ENCODE measurements at regions not wholly inside any gene's neighbourhood (a gene's known extent, or its start where the extent isn't known, plus 50 kb on each side); places are given as distances from the start of the nearest gene placed in this dataset.

DNA sequence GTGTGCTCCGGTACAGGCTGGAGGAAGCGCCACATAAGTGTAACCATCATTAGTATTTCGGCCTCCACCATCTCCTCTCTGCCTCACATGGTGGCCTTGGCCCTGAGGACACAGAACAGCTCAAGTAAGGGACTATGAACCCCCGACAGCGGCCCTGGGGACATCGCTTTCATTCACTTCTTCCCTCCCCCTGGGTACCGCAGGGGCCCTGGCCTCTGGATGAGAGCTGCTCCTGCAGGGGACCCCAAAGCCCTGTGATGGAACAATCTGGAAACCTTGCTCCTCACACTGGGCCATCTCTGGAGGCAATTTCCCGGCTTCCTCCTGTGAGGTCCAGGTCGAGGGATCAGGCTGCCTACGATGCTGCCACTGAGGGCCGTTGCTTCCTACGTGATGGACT lies 565.5 kb downstream of the BRD1 start:
- BruUV-seq (replicated peaks), result no TSS peak
- Histone ChIP-seq H3K79me2 (ENCODE audit: insufficient read depth, low read length) (no peaks in the 10 kb centered on the region), H3K36me3 (replicated peaks in 1 of 2; ENCODE audit: control insufficient read depth in 1 of 2, insufficient read depth in 2 of 2, low read length in 2 of 2) (no peaks in the 10 kb centered on the region), H3K4me1 (ENCODE audit: insufficient read depth, low read length) (no peaks in the 10 kb centered on the region), H2AFZ (ENCODE audit: low read length) (no peak overlapping the region), H3K27me3 (ENCODE audit: control insufficient read depth in 1 of 2, insufficient read depth in 2 of 2, low read length in 2 of 2) (peaks cover 2 to 46% of the 10 kb centered on the region in 2 experiments), H3K9me3 (ENCODE audit: low read length) (no peaks in the 10 kb centered on the region), H4K20me1 (ENCODE audit: insufficient read depth, low read length) (no peaks in the 10 kb centered on the region), H3K27ac (ENCODE audit: extremely low read length, insufficient read depth, low read length) (no peak overlapping the region), H3K4me3 (replicated peaks in 1 of 3; ENCODE audit: insufficient read depth in 1 of 3, low read depth in 2 of 3, low read length in 3 of 3) (no peak overlapping the region), H3K4me2 (ENCODE audit: low read depth, low read length) (no peak overlapping the region), H3K9ac (ENCODE audit: insufficient read depth, low read depth, low read length) (no peak overlapping the region)
- 20% methylated on average over 12 of the region's 12 CpGs for WGBS (ENCODE audit: low lambda C conversion rate)
- in situ Hi-C loops (cut with HindIII; ENCODE audit: extremely low pct_ligation_motif_present, low pct_unique_long_range_greater_than_20kb), result no loop called here
- POLR2A ChIA-PET, result no interaction called here
- ATAC-seq (no peak), FAIRE-seq (no peak), DNase-seq (ENCODE audit: low spot score) (no peak)
- intact Hi-C loops (cut with micrococcal nuclease; ENCODE audit: unreplicated experiment), result no loop called here
- CTCF ChIA-PET (ENCODE audit: low intra/inter-chr PET ratio, low total read pairs), result no interaction called here
- TF ChIP-seq ZIK1 (CRISPR knock-in tag; IDR thresholded peaks at IDR 0.05; ENCODE audit: borderline replicate concordance, low read depth), result no peak
- TF ChIP-seq ZNF576 (CRISPR knock-in tag; IDR thresholded peaks at IDR 0.05), result no peak
- no peak for TF ChIP-seq HES4 (CRISPR knock-in tag; IDR thresholded peaks at IDR 0.05; ENCODE audit: borderline replicate concordance)
- no peak for TF ChIP-seq TEAD3 (CRISPR knock-in tag; optimal IDR thresholded peaks at IDR 0.05; ENCODE audit: borderline replicate concordance)
- TF ChIP-seq ZNF430 (CRISPR knock-in tag; IDR thresholded peaks at IDR 0.05), result no peak
- TF ChIP-seq UBTF (CRISPR knock-in tag; IDR thresholded peaks at IDR 0.05), result no peak
- no peak for TF ChIP-seq HNRNPH1 (optimal IDR thresholded peaks at IDR 0.05; ENCODE audit: low read depth, low read length)
- no peak for TF ChIP-seq RORA (CRISPR knock-in tag; IDR thresholded peaks at IDR 0.05)
- TF ChIP-seq MTF2 (CRISPR knock-in tag; IDR thresholded peaks at IDR 0.05; ENCODE audit: borderline replicate concordance), result no peak
- no peak for TF ChIP-seq ZNF790 (CRISPR knock-in tag; IDR thresholded peaks at IDR 0.05; ENCODE audit: borderline replicate concordance)
- TF ChIP-seq, protein P1, sequence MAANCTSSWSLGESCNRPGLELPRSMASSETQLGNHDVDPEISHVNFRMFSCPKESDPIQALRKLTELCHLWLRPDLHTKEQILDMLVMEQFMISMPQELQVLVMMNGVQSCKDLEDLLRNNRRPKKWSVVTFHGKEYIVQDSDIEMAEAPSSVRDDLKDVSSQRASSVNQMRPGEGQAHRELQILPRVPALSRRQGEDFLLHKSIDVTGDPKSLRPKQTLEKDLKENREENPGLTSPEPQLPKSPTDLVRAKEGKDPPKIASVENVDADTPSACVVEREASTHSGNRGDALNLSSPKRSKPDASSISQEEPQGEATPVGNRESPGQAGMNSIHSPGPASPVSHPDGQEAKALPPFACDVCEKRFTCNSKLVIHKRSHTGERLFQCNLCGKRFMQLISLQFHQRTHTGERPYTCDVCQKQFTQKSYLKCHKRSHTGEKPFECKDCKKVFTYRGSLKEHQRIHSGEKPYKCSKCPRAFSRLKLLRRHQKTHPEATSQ (CRISPR knock-in tag; IDR thresholded peaks at IDR 0.05; ENCODE audit: borderline replicate concordance), result no peak
- no peak for TF ChIP-seq IKZF4 (CRISPR knock-in tag; IDR thresholded peaks at IDR 0.05; ENCODE audit: borderline replicate concordance, low read depth, not compliant biosample characterization)
- TF ChIP-seq ZNF205 (CRISPR knock-in tag; IDR thresholded peaks at IDR 0.05), result no peak
- no peak for TF ChIP-seq GPN1 (CRISPR knock-in tag; IDR thresholded peaks at IDR 0.05; ENCODE audit: borderline replicate concordance)
- TF ChIP-seq ZHX2 (IDR thresholded peaks at IDR 0.05; ENCODE audit: low read depth), result no peak
- TF ChIP-seq ZHX2 (CRISPR knock-in tag; IDR thresholded peaks at IDR 0.05; ENCODE audit: borderline replicate concordance), result no peak

Data from HepG2 (cell line).